H1 (cell line): ENCODE measurements at regions not wholly inside any gene's neighbourhood (a gene's known extent, or its start where the extent isn't known, plus 50 kb on each side); places are given as distances from the start of the nearest gene placed in this dataset.
A peak's percentile ranks its signal among the peaks of the same experiment; 100 is the strongest.

Source experiments
- CTCF ChIA-PET: fragments of 300-600 bp; sonication (Branson Sonifier 250); formaldehyde crosslinking; loops from one replicate; lab custom pipeline; 2021; ENCODE audit not compliant: partially characterized antibody; lab: Charles Lee
- POLR2A ChIA-PET: fragments of 300-600 bp; sonication (Branson Sonifier 250); formaldehyde crosslinking; loops from one replicate; lab custom pipeline; 2021; ENCODE audit warnings: inconsistent platforms; ENCODE audit not compliant: partially characterized antibody; lab: Charles Lee
- DNase-seq, 2 experiments: peaks; one replicate each; pipeline versions ENCODE4 v3.0.0 to v3.0.0-alpha.2; 2010 to 2022; ENCODE audit warnings: low spot score in 2 of 2, low read depth in 1 of 2, mixed read lengths in 1 of 2
- FAIRE-seq: peaks from 2 replicates; lab custom pipeline; 2011; peaks lifted over from hg19 to GRCh38; lab: Jason Lieb, UNC
- H2AFZ ChIP-seq: 2 replicates; pipeline ENCODE4 v1.8.1; 2012; ENCODE audit warnings: low read length, inconsistent platforms
- H2AK5ac ChIP-seq: 2 replicates; pipeline ENCODE4 v1.6.1; 2013; ENCODE audit warnings: low read depth, low read length
- H2BK120ac ChIP-seq: replicated peaks from 2 replicates; pipeline ENCODE3; 2013; ENCODE audit warnings: low read depth, low read length, inconsistent platforms
- H2BK12ac ChIP-seq: 2 replicates; pipeline ENCODE4 v1.6.1; 2013; ENCODE audit warnings: low read depth, low read length
- H2BK15ac ChIP-seq: 2 replicates; pipeline ENCODE4 v1.6.1; 2013; ENCODE audit warnings: low read length
- H2BK20ac ChIP-seq: 2 replicates; pipeline ENCODE4 v1.6.1; 2013; ENCODE audit warnings: low read length
- H2BK5ac ChIP-seq: 2 replicates; pipeline ENCODE4 v1.6.1; 2013; ENCODE audit warnings: low read depth, low read length
- H3K14ac ChIP-seq: 2 replicates; pipeline ENCODE4 v1.6.1; 2013; ENCODE audit warnings: inconsistent platforms; ENCODE audit not compliant: insufficient read length
- H3K18ac ChIP-seq: 2 replicates; pipeline ENCODE4 v1.6.1; 2013; ENCODE audit warnings: low read length; ENCODE audit errors: extremely low read depth
- H3K23ac ChIP-seq: 2 replicates; pipeline ENCODE4 v1.6.1; 2013; ENCODE audit warnings: inconsistent platforms; ENCODE audit not compliant: insufficient read length
- H3K23me2 ChIP-seq: 2 replicates; pipeline ENCODE4 v1.6.1; 2013; ENCODE audit warnings: low read depth, low read length
- H3K27ac ChIP-seq: 2 replicates; pipeline ENCODE4 v1.6.1; 2011; ENCODE audit warnings: low read depth, low read length, inconsistent platforms
- H3K27me3 ChIP-seq, 4 experiments: replicated peaks in 1 of 4; 1 replicate in 1 of 4; 2 replicates in 3 of 4; pipeline versions ENCODE4 v1.6.1 to v1.8.1; 2011 to 2013; ENCODE audit warnings: low read length in 3 of 4, mild to moderate bottlenecking in 3 of 4, inconsistent platforms in 2 of 4, mixed read lengths in 2 of 4, moderate library complexity in 1 of 4; ENCODE audit not compliant: control insufficient read depth in 3 of 4, insufficient read depth in 3 of 4; ENCODE audit errors: extremely low read depth in 1 of 4
- H3K36me3 ChIP-seq, 4 experiments: 2 replicates each; pipeline versions ENCODE4 v1.6.1 to v1.8.1; 2011 to 2013; ENCODE audit warnings: mild to moderate bottlenecking in 4 of 4, low read length in 3 of 4, moderate library complexity in 2 of 4, control low read depth in 1 of 4, inconsistent platforms in 1 of 4; ENCODE audit not compliant: insufficient read depth in 4 of 4, control insufficient read depth in 2 of 4
- H3K4ac ChIP-seq: replicated peaks from 2 replicates; pipeline ENCODE3; 2013; ENCODE audit warnings: low read length, low read depth, mixed read lengths, inconsistent platforms; ENCODE audit not compliant: insufficient read length
- H3K4me1 ChIP-seq, 4 experiments: replicated peaks in 1 of 4; 1 replicate in 1 of 4; 2 replicates in 3 of 4; pipeline versions ENCODE4 v1.6.1 to v1.8.1; 2011 to 2013; ENCODE audit warnings: low read length in 3 of 4, inconsistent platforms in 2 of 4, mixed read lengths in 1 of 4; ENCODE audit not compliant: insufficient read depth in 4 of 4, control insufficient read depth in 3 of 4
- H3K4me2 ChIP-seq, 2 experiments: 2 replicates each; pipeline versions ENCODE4 v1.6.1 to v1.8.1; 2011 to 2013; ENCODE audit warnings: low read depth in 2 of 2, low read length in 2 of 2, control low read depth in 1 of 2, inconsistent platforms in 1 of 2, mild to moderate bottlenecking in 1 of 2; ENCODE audit not compliant: insufficient read depth in 1 of 2
- H3K4me3 ChIP-seq, 4 experiments: fragments of 200-600, 300-600 bp in 1 of 4; sonication (generic), shearing (Covaris generic), sonication (Bioruptor Twin) in 1 of 4; 2 replicates each; pipeline versions ENCODE4 v1.5.1 to v1.8.1; 2011 to 2016; ENCODE audit warnings: low read length in 4 of 4, low read depth in 3 of 4, control low read depth in 2 of 4, inconsistent platforms in 2 of 4, mild to moderate bottlenecking in 2 of 4, mixed read lengths in 1 of 4, moderate library complexity in 1 of 4; ENCODE audit not compliant: insufficient read depth in 2 of 4; ENCODE audit errors: extremely low read depth in 1 of 4
- H3K56ac ChIP-seq: replicated peaks from 2 replicates; pipeline ENCODE3; 2013; ENCODE audit warnings: low read depth, mild to moderate bottlenecking, mixed read lengths, low read length, inconsistent platforms; ENCODE audit not compliant: insufficient read length
- H3K79me1 ChIP-seq: 2 replicates; pipeline ENCODE4 v1.6.1; 2013; ENCODE audit warnings: low read depth, low read length, control low read depth
- H3K79me2 ChIP-seq, 2 experiments: 2 replicates each; pipeline versions ENCODE4 v1.6.1 to v1.8.1; 2012 to 2013; ENCODE audit warnings: low read length in 2 of 2, mild to moderate bottlenecking in 2 of 2, inconsistent platforms in 1 of 2; ENCODE audit not compliant: insufficient read depth in 2 of 2, control insufficient read depth in 1 of 2
- H3K9ac ChIP-seq, 4 experiments: replicated peaks in 1 of 4; 1 replicate in 1 of 4; 2 replicates in 3 of 4; pipeline versions ENCODE4 v1.6.1 to v1.8.1; 2011 to 2013; ENCODE audit warnings: low read depth in 3 of 4, low read length in 3 of 4, control low read depth in 2 of 4, mild to moderate bottlenecking in 2 of 4, moderate library complexity in 2 of 4, inconsistent platforms in 1 of 4; ENCODE audit errors: extremely low read depth in 1 of 4
- H3K9me3 ChIP-seq, 2 experiments: 2 replicates each; pipeline versions ENCODE4 v1.6.1 to v1.8.1; 2012 to 2013; ENCODE audit warnings: mild to moderate bottlenecking in 2 of 2, moderate library complexity in 2 of 2, control low read depth in 1 of 2, inconsistent platforms in 1 of 2, low read depth in 1 of 2, low read length in 1 of 2, mixed read lengths in 1 of 2; ENCODE audit not compliant: insufficient read depth in 2 of 2
- H4K20me1 ChIP-seq, 2 experiments: replicated peaks in 1 of 2; 2 replicates each; pipeline versions ENCODE3 to v1.8.1; 2011 to 2013; ENCODE audit warnings: inconsistent platforms in 2 of 2, low read length in 2 of 2, mild to moderate bottlenecking in 1 of 2; ENCODE audit not compliant: insufficient read depth in 2 of 2, control insufficient read depth in 1 of 2
- H4K5ac ChIP-seq: 2 replicates; pipeline ENCODE4 v1.6.1; 2013; ENCODE audit warnings: low read length, low read depth, mixed read lengths, inconsistent platforms; ENCODE audit not compliant: insufficient read length
- H4K8ac ChIP-seq: 2 replicates; pipeline ENCODE4 v1.8.0; 2013; ENCODE audit warnings: mild to moderate bottlenecking, moderate library complexity, low read length, inconsistent platforms; ENCODE audit not compliant: insufficient read depth; ENCODE audit errors: extremely low read depth
- H4K91ac ChIP-seq: replicated peaks from 2 replicates; pipeline ENCODE3; 2013; ENCODE audit warnings: low read length, mixed read lengths, inconsistent platforms; ENCODE audit not compliant: insufficient read length
- BACH1 ChIP-seq: IDR thresholded peaks from 2 replicates; pipeline ENCODE4 v1.6.1; 2012; ENCODE audit warnings: low read length, improper control_type of control experiment
- BRCA1 ChIP-seq: IDR thresholded peaks from 2 replicates; pipeline ENCODE4 v1.6.1; 2012; ENCODE audit warnings: low read depth, low read length, improper control_type of control experiment
- CBX8 ChIP-seq: fragments of 300-800, 300-1000 bp; sonication (generic); IDR thresholded peaks from 2 replicates; pipeline ENCODE4 v1.7.1; 2016; ENCODE audit warnings: low read depth, low read length, borderline replicate concordance
- CHD1 ChIP-seq: IDR thresholded peaks from 2 replicates; pipeline ENCODE4 v1.6.1; 2012; ENCODE audit warnings: low read depth, low read length, improper control_type of control experiment
- CTBP2 ChIP-seq: IDR thresholded peaks from 2 replicates; pipeline ENCODE4 v1.7.0; 2011; ENCODE audit warnings: borderline replicate concordance, mild to moderate bottlenecking, moderate library complexity, mixed read lengths, low read length; ENCODE audit not compliant: insufficient read depth, insufficient read length
- EZH2 ChIP-seq: fragments of 200-600 bp; sonication (generic); IDR thresholded peaks from 2 replicates; pipeline ENCODE4 v1.7.1; 2012; ENCODE audit warnings: low read depth, mild to moderate bottlenecking, moderate library complexity, low read length, inconsistent platforms; ENCODE audit not compliant: severe bottlenecking
- JUND ChIP-seq: IDR thresholded peaks from 2 replicates; pipeline ENCODE4 v1.6.1; 2011; ENCODE audit warnings: mild to moderate bottlenecking, improper control_type of control experiment, low read length
- RAD21 ChIP-seq, 2 experiments: IDR thresholded peaks in 1 of 2; conservative IDR thresholded peaks in 1 of 2; 2 replicates each; pipeline ENCODE4 v1.6.1; 2011; ENCODE audit warnings: low read depth in 2 of 2, low read length in 2 of 2, improper control_type of control experiment in 1 of 2, inconsistent platforms in 1 of 2, mild to moderate bottlenecking in 1 of 2, moderate library complexity in 1 of 2
- SP2 ChIP-seq: IDR thresholded peaks from 2 replicates; pipeline ENCODE4 v1.6.1; 2012; ENCODE audit warnings: mild to moderate bottlenecking, low read length, inconsistent platforms
- TCF12 ChIP-seq: IDR thresholded peaks from 2 replicates; pipeline ENCODE4 v1.6.1; 2011; ENCODE audit warnings: low read depth, mild to moderate bottlenecking, low read length
- WGBS, 2 experiments: shearing (Covaris generic) in 1 of 2; methylation state at CpG; one replicate each; pipeline versions ENCODE4 v1.1.6 to v1.1.7; 2013 to 2015; ENCODE audit warnings: low lambda C conversion rate in 2 of 2, mixed read lengths in 2 of 2, inconsistent platforms in 1 of 2, low coverage in 1 of 2, missing lambda C conversion rate in 1 of 2; ENCODE audit not compliant: insufficient replicate concordance in 2 of 2, insufficient coverage in 1 of 2, insufficient read length in 1 of 2; ENCODE audit errors: extremely low coverage in 1 of 2, missing lambda C conversion rate in 1 of 2; 5-methylcytosine and 5-hydroxymethylcytosine counted together
- TF ChIP-seq, protein P1 (sequence below): IDR thresholded peaks from 2 replicates; pipeline ENCODE4 v1.6.1; 2012; ENCODE audit warnings: inconsistent platforms

DNA sequence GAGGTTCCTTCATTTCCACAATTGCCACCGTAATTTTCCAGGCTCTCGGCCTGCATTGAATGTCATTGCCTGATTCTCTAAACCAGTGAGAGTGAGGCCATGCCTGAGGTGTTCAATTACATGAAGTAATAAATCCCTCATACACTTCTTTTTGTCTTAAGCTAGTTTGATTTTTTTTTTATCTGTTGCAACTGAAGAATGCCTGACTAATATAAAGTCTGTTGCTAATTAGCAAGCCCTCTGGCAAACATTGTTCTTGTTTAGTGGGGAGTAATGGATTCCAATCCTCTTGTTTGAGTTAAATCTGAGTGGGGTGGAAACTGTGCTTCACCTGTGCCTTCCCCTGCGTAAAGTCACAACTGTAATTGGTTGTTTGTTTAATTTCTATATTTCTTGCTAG, 338.1 kb upstream of the ATP10B start:
- no peak for DNase-seq
- Histone ChIP-seq H3K36me3 (no peaks in the 10 kb centered on the region), H2BK12ac (no peak overlapping the region), H3K23ac (no peak overlapping the region), H2BK5ac (no peak overlapping the region), H3K14ac (no peak overlapping the region), H3K79me2 (no peaks in the 10 kb centered on the region), H3K23me2 (no peaks in the 10 kb centered on the region), H3K18ac (no peak overlapping the region), H2BK120ac (no peak overlapping the region), H3K27me3 (no peaks in the 10 kb centered on the region), H3K9ac (no peak overlapping the region), H3K79me1 (no peaks in the 10 kb centered on the region), H2AFZ (0 out of 2 replicates have a peak overlapping the region, but pooled peaks have one; percentile 16), H4K91ac (no peak overlapping the region), H3K4me3 (no peak overlapping the region), H2AK5ac (no peak overlapping the region)
- 79% methylated on average over 3 of the region's 3 CpGs; no CpG with 5 or more reads in 1 of the 2 experiments for WGBS, 2 experiments
- CTCF ChIA-PET, result interaction anchor here (1.0 to 1.2 kb wide), 2 partner anchors 69 to 555 kb away, joined by 3 to 4 read pairs; no protein-coding TSS in a partner anchor
- TF ChIP-seq JUND (no peak), BRCA1 (no peak), SP2 (no peak), TCF12 (no peak), BACH1 (no peak), RAD21 (IDR thresholded peaks at IDR 0.05 in 1 of 2, conservative IDR thresholded peaks at IDR 0.05 in 1 of 2; ENCODE audit: low read depth in 2 of 2, low read length in 2 of 2) (no peak), CTBP2 (no peak), CBX8 (no peak), EZH2 (no peak), CHD1 (no peak)
- TF ChIP-seq, protein P1, sequence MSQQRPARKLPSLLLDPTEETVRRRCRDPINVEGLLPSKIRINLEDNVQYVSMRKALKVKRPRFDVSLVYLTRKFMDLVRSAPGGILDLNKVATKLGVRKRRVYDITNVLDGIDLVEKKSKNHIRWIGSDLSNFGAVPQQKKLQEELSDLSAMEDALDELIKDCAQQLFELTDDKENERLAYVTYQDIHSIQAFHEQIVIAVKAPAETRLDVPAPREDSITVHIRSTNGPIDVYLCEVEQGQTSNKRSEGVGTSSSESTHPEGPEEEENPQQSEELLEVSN, result no peak
- TF ChIP-seq, all 59 proteins: peak for 0
- peaks cover 0 to 11% (median 5%) of the 10 kb centered on the region in 4 experiments; a peak in 4 of 7 replicates for H3K4me1 ChIP-seq
- no peak overlapping the region for H3K27ac ChIP-seq
- H3K9me3 ChIP-seq, result no peaks in the 10 kb centered on the region
- peak; percentile 42 for FAIRE-seq
- H4K5ac ChIP-seq, result no peak overlapping the region
- POLR2A ChIA-PET, result no interaction called here
- no peak overlapping the region for H3K4me2 ChIP-seq
- no peak overlapping the region for H4K8ac ChIP-seq
- H2BK20ac ChIP-seq, result no peak overlapping the region
- H3K56ac ChIP-seq, result no peak overlapping the region
- no peak overlapping the region for H3K4ac ChIP-seq
- no peaks in the 10 kb centered on the region for H4K20me1 ChIP-seq
- no peak overlapping the region for H2BK15ac ChIP-seq
